ENCODE measurements at regions not wholly inside any gene's neighbourhood (a gene's known extent, or its start where the extent isn't known, plus 50 kb on each side); places are given as distances from the start of the nearest gene placed in this dataset.

- no peak for TF ChIP-seq RAD21 (IDR thresholded peaks at IDR 0.05)
- TF ChIP-seq GABPA (IDR thresholded peaks at IDR 0.05 in 1 of 2, conservative IDR thresholded peaks at IDR 0.05 in 1 of 2) = no peak
- TF ChIP-seq TAF1 (conservative IDR thresholded peaks at IDR 0.05) = no peak
- TF ChIP-seq EGR1 (IDR thresholded peaks at IDR 0.05; ENCODE audit: low read depth in 2 of 2) = no peak
- TF ChIP-seq, protein P1, sequence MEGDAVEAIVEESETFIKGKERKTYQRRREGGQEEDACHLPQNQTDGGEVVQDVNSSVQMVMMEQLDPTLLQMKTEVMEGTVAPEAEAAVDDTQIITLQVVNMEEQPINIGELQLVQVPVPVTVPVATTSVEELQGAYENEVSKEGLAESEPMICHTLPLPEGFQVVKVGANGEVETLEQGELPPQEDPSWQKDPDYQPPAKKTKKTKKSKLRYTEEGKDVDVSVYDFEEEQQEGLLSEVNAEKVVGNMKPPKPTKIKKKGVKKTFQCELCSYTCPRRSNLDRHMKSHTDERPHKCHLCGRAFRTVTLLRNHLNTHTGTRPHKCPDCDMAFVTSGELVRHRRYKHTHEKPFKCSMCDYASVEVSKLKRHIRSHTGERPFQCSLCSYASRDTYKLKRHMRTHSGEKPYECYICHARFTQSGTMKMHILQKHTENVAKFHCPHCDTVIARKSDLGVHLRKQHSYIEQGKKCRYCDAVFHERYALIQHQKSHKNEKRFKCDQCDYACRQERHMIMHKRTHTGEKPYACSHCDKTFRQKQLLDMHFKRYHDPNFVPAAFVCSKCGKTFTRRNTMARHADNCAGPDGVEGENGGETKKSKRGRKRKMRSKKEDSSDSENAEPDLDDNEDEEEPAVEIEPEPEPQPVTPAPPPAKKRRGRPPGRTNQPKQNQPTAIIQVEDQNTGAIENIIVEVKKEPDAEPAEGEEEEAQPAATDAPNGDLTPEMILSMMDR (IDR thresholded peaks at IDR 0.05; ENCODE audit: low read depth, low read length, missing input control) = no peak
- no peak for TF ChIP-seq SP1 (IDR thresholded peaks at IDR 0.05)
- TF ChIP-seq NR2F2 (IDR thresholded peaks at IDR 0.05) = no peak
- TF ChIP-seq, protein P2, sequence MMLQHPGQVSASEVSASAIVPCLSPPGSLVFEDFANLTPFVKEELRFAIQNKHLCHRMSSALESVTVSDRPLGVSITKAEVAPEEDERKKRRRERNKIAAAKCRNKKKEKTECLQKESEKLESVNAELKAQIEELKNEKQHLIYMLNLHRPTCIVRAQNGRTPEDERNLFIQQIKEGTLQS (IDR thresholded peaks at IDR 0.05) = no peak
- TF ChIP-seq FOXA2 (IDR thresholded peaks at IDR 0.05) = no peak
- TF ChIP-seq, protein P3, sequence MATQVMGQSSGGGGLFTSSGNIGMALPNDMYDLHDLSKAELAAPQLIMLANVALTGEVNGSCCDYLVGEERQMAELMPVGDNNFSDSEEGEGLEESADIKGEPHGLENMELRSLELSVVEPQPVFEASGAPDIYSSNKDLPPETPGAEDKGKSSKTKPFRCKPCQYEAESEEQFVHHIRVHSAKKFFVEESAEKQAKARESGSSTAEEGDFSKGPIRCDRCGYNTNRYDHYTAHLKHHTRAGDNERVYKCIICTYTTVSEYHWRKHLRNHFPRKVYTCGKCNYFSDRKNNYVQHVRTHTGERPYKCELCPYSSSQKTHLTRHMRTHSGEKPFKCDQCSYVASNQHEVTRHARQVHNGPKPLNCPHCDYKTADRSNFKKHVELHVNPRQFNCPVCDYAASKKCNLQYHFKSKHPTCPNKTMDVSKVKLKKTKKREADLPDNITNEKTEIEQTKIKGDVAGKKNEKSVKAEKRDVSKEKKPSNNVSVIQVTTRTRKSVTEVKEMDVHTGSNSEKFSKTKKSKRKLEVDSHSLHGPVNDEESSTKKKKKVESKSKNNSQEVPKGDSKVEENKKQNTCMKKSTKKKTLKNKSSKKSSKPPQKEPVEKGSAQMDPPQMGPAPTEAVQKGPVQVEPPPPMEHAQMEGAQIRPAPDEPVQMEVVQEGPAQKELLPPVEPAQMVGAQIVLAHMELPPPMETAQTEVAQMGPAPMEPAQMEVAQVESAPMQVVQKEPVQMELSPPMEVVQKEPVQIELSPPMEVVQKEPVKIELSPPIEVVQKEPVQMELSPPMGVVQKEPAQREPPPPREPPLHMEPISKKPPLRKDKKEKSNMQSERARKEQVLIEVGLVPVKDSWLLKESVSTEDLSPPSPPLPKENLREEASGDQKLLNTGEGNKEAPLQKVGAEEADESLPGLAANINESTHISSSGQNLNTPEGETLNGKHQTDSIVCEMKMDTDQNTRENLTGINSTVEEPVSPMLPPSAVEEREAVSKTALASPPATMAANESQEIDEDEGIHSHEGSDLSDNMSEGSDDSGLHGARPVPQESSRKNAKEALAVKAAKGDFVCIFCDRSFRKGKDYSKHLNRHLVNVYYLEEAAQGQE (IDR thresholded peaks at IDR 0.05) = no peak
- no peak for TF ChIP-seq HNF4G (IDR thresholded peaks at IDR 0.05)
- no peak for TF ChIP-seq JUND (IDR thresholded peaks at IDR 0.05)
- TF ChIP-seq YY1 (IDR thresholded peaks at IDR 0.05) = no peak
- no peak for TF ChIP-seq RXRA (IDR thresholded peaks at IDR 0.05)
- no peak for TF ChIP-seq FOXA1 (IDR thresholded peaks at IDR 0.05)
- TF ChIP-seq, protein P4, sequence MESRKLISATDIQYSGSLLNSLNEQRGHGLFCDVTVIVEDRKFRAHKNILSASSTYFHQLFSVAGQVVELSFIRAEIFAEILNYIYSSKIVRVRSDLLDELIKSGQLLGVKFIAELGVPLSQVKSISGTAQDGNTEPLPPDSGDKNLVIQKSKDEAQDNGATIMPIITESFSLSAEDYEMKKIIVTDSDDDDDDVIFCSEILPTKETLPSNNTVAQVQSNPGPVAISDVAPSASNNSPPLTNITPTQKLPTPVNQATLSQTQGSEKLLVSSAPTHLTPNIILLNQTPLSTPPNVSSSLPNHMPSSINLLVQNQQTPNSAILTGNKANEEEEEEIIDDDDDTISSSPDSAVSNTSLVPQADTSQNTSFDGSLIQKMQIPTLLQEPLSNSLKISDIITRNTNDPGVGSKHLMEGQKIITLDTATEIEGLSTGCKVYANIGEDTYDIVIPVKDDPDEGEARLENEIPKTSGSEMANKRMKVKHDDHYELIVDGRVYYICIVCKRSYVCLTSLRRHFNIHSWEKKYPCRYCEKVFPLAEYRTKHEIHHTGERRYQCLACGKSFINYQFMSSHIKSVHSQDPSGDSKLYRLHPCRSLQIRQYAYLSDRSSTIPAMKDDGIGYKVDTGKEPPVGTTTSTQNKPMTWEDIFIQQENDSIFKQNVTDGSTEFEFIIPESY (IDR thresholded peaks at IDR 0.05) = no peak
- TF ChIP-seq MAX (IDR thresholded peaks at IDR 0.05) = no peak
- TF ChIP-seq HNF4A (conservative IDR thresholded peaks at IDR 0.05) = no peak
- Histone ChIP-seq H3K27ac (ENCODE audit: low read depth in 1 of 2, low read length in 2 of 2) (no peak overlapping the region), H3K9ac (ENCODE audit: low read depth in 1 of 2, low read length in 2 of 2) (no peak overlapping the region), H3K27me3 (ENCODE audit: control insufficient read depth in 4 of 4, insufficient read depth in 4 of 4, low read length in 3 of 4) (no peaks in the 10 kb centered on the region), H3K4me3 (ENCODE audit: low read depth in 1 of 3, low read length in 3 of 3) (no peak overlapping the region), H3K4me1 (ENCODE audit: control insufficient read depth in 4 of 4, insufficient read depth in 4 of 4, low read length in 3 of 4) (no peaks in the 10 kb centered on the region), H3K36me3 (ENCODE audit: control insufficient read depth in 4 of 4, insufficient read depth in 3 of 4, low read depth in 1 of 4, low read length in 3 of 4) (no peaks in the 10 kb centered on the region), H3K9me3 (ENCODE audit: control insufficient read depth in 4 of 4, low read length in 3 of 4) (no peaks in the 10 kb centered on the region)
- WGBS = 79% methylated on average over 2 of the region's 2 CpGs
- DNase-seq (ENCODE audit: low spot score) = no peak
Observed at GRCh38 chr2:175824243-175824642, 177.8 kb downstream of the LNPK start.
